OCI-LY7 (cell line): ENCODE measurements at regions not wholly inside any gene's neighbourhood (a gene's known extent, or its start where the extent isn't known, plus 50 kb on each side); places are given as distances from the start of the nearest gene placed in this dataset.

Source experiments
- BruUV-seq: library from RNA; stranded (reverse); fragments of 400-500 nt; replicated peaks from 2 replicates; lab custom pipeline; 2021; lab: Mats Ljungman, UMichigan
- CTCF ChIA-PET: fragments of 300-600 bp; sonication (Branson Sonifier 250); formaldehyde crosslinking; loops from one replicate; lab custom pipeline; 2022; ENCODE audit warnings: antibody characterized with exemption; ENCODE audit not compliant: unreplicated experiment; lab: Charles Lee
- POLR2A ChIA-PET: fragments of 300-600 bp; sonication (Branson Sonifier 250); formaldehyde crosslinking; loops from one replicate; lab custom pipeline; 2022; ENCODE audit warnings: antibody characterized with exemption; lab: Charles Lee
- DNase-seq: peaks from one replicate; pipeline ENCODE4 v3.0.0-alpha.2; 2015; ENCODE audit warnings: low spot score
- H2AFZ ChIP-seq: fragments of 200-600 bp; sonication (generic), shearing (Covaris generic); 2 replicates; pipeline ENCODE4 v1.6.1; 2014; ENCODE audit warnings: mild to moderate bottlenecking, antibody characterized with exemption, low read length, moderate library complexity
- H3K27ac ChIP-seq: fragments of 200-600 bp; sonication (generic); 2 replicates; pipeline ENCODE4 v1.5.1; 2014; ENCODE audit warnings: mixed run types, low read depth, mild to moderate bottlenecking, moderate library complexity, low read length, inconsistent platforms; ENCODE audit not compliant: poor library complexity, severe bottlenecking
- H3K36me3 ChIP-seq: fragments of 200-600 bp; sonication (generic); 2 replicates; pipeline ENCODE4 v1.6.1; 2014; ENCODE audit warnings: mild to moderate bottlenecking, antibody characterized with exemption, low read length, moderate library complexity, mixed read lengths; ENCODE audit not compliant: insufficient read depth
- H3K4me1 ChIP-seq: fragments of 200-600 bp; sonication (generic); 2 replicates; pipeline ENCODE4 v1.5.1; 2014; ENCODE audit warnings: mild to moderate bottlenecking, low read length; ENCODE audit not compliant: insufficient read depth, poor library complexity, severe bottlenecking
- H3K4me2 ChIP-seq: fragments of 200-600 bp; sonication (generic); 2 replicates; pipeline ENCODE4 v1.6.1; 2014; ENCODE audit warnings: mild to moderate bottlenecking, low read length
- H3K4me3 ChIP-seq: fragments of 200-600 bp; sonication (generic); 2 replicates; pipeline ENCODE4 v1.5.1; 2014; ENCODE audit warnings: mild to moderate bottlenecking, low read depth, low read length; ENCODE audit not compliant: poor library complexity, severe bottlenecking
- H3K79me2 ChIP-seq: fragments of 200-600 bp; sonication (generic); 2 replicates; pipeline ENCODE4 v1.6.1; 2016; ENCODE audit warnings: low read depth, mild to moderate bottlenecking, low read length, moderate library complexity, mixed read lengths; ENCODE audit not compliant: insufficient read depth
- H3K9me2 ChIP-seq: fragments of 200-600 bp; sonication (generic); 2 replicates; pipeline ENCODE4 v1.6.1; 2016; ENCODE audit warnings: mild to moderate bottlenecking, low read length, mixed read lengths; ENCODE audit not compliant: insufficient read depth
- H3K9me3 ChIP-seq: fragments of 200-600 bp; sonication (generic); 2 replicates; pipeline ENCODE4 v1.6.1; 2014; ENCODE audit warnings: mild to moderate bottlenecking, mixed run types, low read length, mixed read lengths
- H4K20me1 ChIP-seq: fragments of 200-600 bp; sonication (generic); 2 replicates; pipeline ENCODE4 v1.6.1; 2014; ENCODE audit warnings: mild to moderate bottlenecking, antibody characterized with exemption, low read length, moderate library complexity, mixed read lengths; ENCODE audit not compliant: insufficient read depth
- CTCF ChIP-seq: fragments of 200-600 bp; sonication (generic); conservative IDR thresholded peaks from 2 replicates; pipeline ENCODE4 v1.5.1; 2014; ENCODE audit warnings: mild to moderate bottlenecking, antibody characterized with exemption, low read length, moderate library complexity, mixed read lengths
- EZH2phosphoT487 ChIP-seq: fragments of 200-600 bp; sonication (generic); IDR thresholded peaks from 2 replicates; pipeline ENCODE4 v1.6.1; 2018; ENCODE audit warnings: low read depth, borderline replicate concordance, mild to moderate bottlenecking, mixed run types, antibody characterized with exemption, low read length, moderate library complexity, mixed read lengths
- intact Hi-C: fragments of 100-400 bp; cut with micrococcal nuclease; formaldehyde crosslinking; loops from one replicate; pipeline ENCODE4 v1.10.0; 2022; ENCODE audit not compliant: unreplicated experiment

- Histone ChIP-seq H3K4me3 (no peak overlapping the region), H3K79me2 (no peaks in the 10 kb centered on the region), H3K9me3 (no peaks in the 10 kb centered on the region), H3K27ac (no peak overlapping the region), H3K36me3 (no peaks in the 10 kb centered on the region), H4K20me1 (no peaks in the 10 kb centered on the region), H2AFZ (no peak overlapping the region), H3K4me2 (no peak overlapping the region), H3K4me1 (no peaks in the 10 kb centered on the region), H3K9me2 (no peaks in the 10 kb centered on the region)
- BruUV-seq: no TSS peak
- intact Hi-C loops: no loop called here
- POLR2A ChIA-PET: interaction anchor here (0.6 to 0.7 kb wide), 2 partner anchors 50 to 1478 kb away, joined by 3 read pairs; no protein-coding TSS in a partner anchor
- CTCF ChIA-PET: no interaction called here
- no peak for DNase-seq
- no peak for TF ChIP-seq EZH2phosphoT487
- TF ChIP-seq CTCF: no peak
These were observed 339.3 kb downstream of the NKX6-1 start for GRCh38 chr4:84159762-84160161.

- TF ChIP-seq EZH2phosphoT487: no peak
- TF ChIP-seq CTCF: no peak
- DNase-seq: no peak
- Histone ChIP-seq H3K36me3 (no peaks in the 10 kb centered on the region), H3K4me3 (no peak overlapping the region), H3K4me2 (no peak overlapping the region), H3K9me3 (no peaks in the 10 kb centered on the region), H3K4me1 (no peaks in the 10 kb centered on the region), H3K9me2 (no peaks in the 10 kb centered on the region), H4K20me1 (no peaks in the 10 kb centered on the region), H2AFZ (no peak overlapping the region), H3K79me2 (no peaks in the 10 kb centered on the region), H3K27ac (no peak overlapping the region)
- intact Hi-C loops: no loop called here
- no TSS peak for BruUV-seq
- ChIA-PET POLR2A (no interaction called here), CTCF (no interaction called here)
These were observed 340.4 kb downstream of the NKX6-1 start for GRCh38 chr4:84158670-84159069.

GRCh38 chr4:84151574-84151973 lies 347.5 kb downstream of the NKX6-1 start:
- Histone ChIP-seq H3K4me3 (no peak overlapping the region), H3K36me3 (no peaks in the 10 kb centered on the region), H4K20me1 (no peaks in the 10 kb centered on the region), H3K4me2 (no peak overlapping the region), H3K9me3 (no peaks in the 10 kb centered on the region), H2AFZ (no peak overlapping the region), H3K4me1 (no peaks in the 10 kb centered on the region), H3K9me2 (no peaks in the 10 kb centered on the region), H3K79me2 (no peaks in the 10 kb centered on the region), H3K27ac (no peak overlapping the region)
- intact Hi-C loops: no loop called here
- ChIA-PET CTCF (no interaction called here), POLR2A (interaction anchor here (0.6 kb wide), 1 partner anchor 209 kb away, joined by 4 read pairs; no protein-coding TSS in a partner anchor)
- no TSS peak for BruUV-seq
- DNase-seq: no peak
- TF ChIP-seq EZH2phosphoT487 (no peak), CTCF (peak; percentile 36; the same call in 1 of the 2 replicates)
